HepG2 (cell line): ENCODE measurements at regions not wholly inside any gene's neighbourhood (a gene's known extent, or its start where the extent isn't known, plus 50 kb on each side); places are given as distances from the start of the nearest gene placed in this dataset.

Experiments used
- ATAC-seq: fragments of 200-7000 bp; cut with Tn5 transposase; 3 replicates; pipeline ENCODE4 v1.9.1; 2020; ENCODE audit warnings: mild to moderate bottlenecking, moderate library complexity
- BruUV-seq: library from RNA; stranded (reverse); fragments of 400-500 nt; replicated peaks from 2 replicates; lab custom pipeline; 2021; lab: Mats Ljungman, UMichigan
- CTCF ChIA-PET: fragments of 300-600 bp; formaldehyde crosslinking; extraction: SDS; loops from one replicate; lab custom pipeline; 2021; ENCODE audit warnings: low total read pairs, inconsistent platforms, low intra/inter-chr PET ratio; lab: Yijun Ruan, JAX
- POLR2A ChIA-PET: fragments of 350-600 bp; sonication (Branson Sonifier 250); formaldehyde crosslinking; loops from one replicate; lab custom pipeline; 2020; ENCODE audit warnings: antibody characterized with exemption, inconsistent platforms; lab: Yijun Ruan, JAX
- DNase-seq: peaks from one replicate; pipeline ENCODE4 v3.0.0-alpha.2; 2015; ENCODE audit warnings: low spot score
- FAIRE-seq: peaks from 3 replicates; lab custom pipeline; 2011; peaks lifted over from hg19 to GRCh38; lab: Jason Lieb, UNC
- H2AFZ ChIP-seq: one replicate; pipeline ENCODE4 v1.6.1; 2011; ENCODE audit warnings: low read length, inconsistent platforms
- H3K27ac ChIP-seq: fragments of 300-600 bp; 3 replicates; pipeline ENCODE4 v1.8.0; 2011; ENCODE audit warnings: mixed run types, mild to moderate bottlenecking, mixed read lengths, low read length, inconsistent platforms; ENCODE audit not compliant: insufficient read depth; ENCODE audit errors: extremely low read length
- H3K27me3 ChIP-seq, 2 experiments: fragments of 200-600 bp in 1 of 2; 2 replicates in 1 of 2; 3 replicates in 1 of 2; pipeline versions ENCODE4 v1.6.0 to v1.8.0; 2011; ENCODE audit warnings: low read length in 2 of 2, mild to moderate bottlenecking in 2 of 2, moderate library complexity in 2 of 2, inconsistent platforms in 1 of 2; ENCODE audit not compliant: insufficient read depth in 2 of 2, control insufficient read depth in 1 of 2
- H3K36me3 ChIP-seq, 2 experiments: fragments of 200-600 bp in 1 of 2; replicated peaks in 1 of 2; 2 replicates in 1 of 2; 3 replicates in 1 of 2; pipeline versions ENCODE4 v1.5.1 to v1.8.0; 2011; ENCODE audit warnings: low read length in 2 of 2, inconsistent platforms in 1 of 2; ENCODE audit not compliant: insufficient read depth in 2 of 2, control insufficient read depth in 1 of 2
- H3K4me1 ChIP-seq: 2 replicates; pipeline ENCODE4 v1.5.1; 2012; ENCODE audit warnings: low read length, inconsistent platforms; ENCODE audit not compliant: insufficient read depth
- H3K4me2 ChIP-seq: 2 replicates; pipeline ENCODE4 v1.6.0; 2011; ENCODE audit warnings: low read depth, low read length, inconsistent platforms
- H3K4me3 ChIP-seq, 3 experiments: fragments of 200-600 bp in 1 of 3; sonication (generic), shearing (Covaris generic) in 1 of 3; replicated peaks in 1 of 3; 2 replicates each; pipeline ENCODE4 v1.5.1; 2011 to 2016; ENCODE audit warnings: low read length in 3 of 3, inconsistent platforms in 2 of 3, low read depth in 2 of 3, mild to moderate bottlenecking in 2 of 3, control low read depth in 1 of 3, mixed read lengths in 1 of 3; ENCODE audit not compliant: insufficient read depth in 1 of 3
- H3K79me2 ChIP-seq: one replicate; pipeline ENCODE4 v1.6.1; 2011; ENCODE audit warnings: low read length, inconsistent platforms; ENCODE audit not compliant: insufficient read depth
- H3K9ac ChIP-seq: 2 replicates; pipeline ENCODE4 v1.6.0; 2011; ENCODE audit warnings: mild to moderate bottlenecking, low read depth, low read length, inconsistent platforms; ENCODE audit not compliant: insufficient read depth
- H3K9me3 ChIP-seq: 2 replicates; pipeline ENCODE4 v1.5.1; 2012; ENCODE audit warnings: mild to moderate bottlenecking, low read length
- H4K20me1 ChIP-seq: 2 replicates; pipeline ENCODE4 v1.6.0; 2011; ENCODE audit warnings: inconsistent platforms, mild to moderate bottlenecking, low read length, moderate library complexity; ENCODE audit not compliant: insufficient read depth
- ATF2 ChIP-seq: sonication (generic); formaldehyde crosslinking; IDR thresholded peaks from 2 replicates; pipeline ENCODE4 v1.4.0; 2020; ENCODE audit warnings: missing genetic modification reagents
- DMAP1 ChIP-seq: IDR thresholded peaks from 2 replicates; pipeline ENCODE4 v1.6.1; 2016
- ERF ChIP-seq: IDR thresholded peaks from 2 replicates; pipeline ENCODE4 v1.6.1; 2018; ENCODE audit warnings: missing biosample characterization, missing genetic modification reagents
- GATAD1 ChIP-seq: IDR thresholded peaks from 2 replicates; pipeline ENCODE4 v1.6.1; 2016; ENCODE audit warnings: missing genetic modification reagents, missing compliant biosample characterization
- HBP1 ChIP-seq: IDR thresholded peaks from 2 replicates; pipeline ENCODE4 v1.6.1; 2016; ENCODE audit warnings: low read depth, control low read depth
- HOMEZ ChIP-seq: IDR thresholded peaks from 2 replicates; pipeline ENCODE4 v1.6.1; 2016; ENCODE audit warnings: low read depth
- IRF9 ChIP-seq: sonication (generic); formaldehyde crosslinking; IDR thresholded peaks from 2 replicates; pipeline ENCODE4 v1.8.0; 2022; ENCODE audit warnings: missing genetic modification reagents, mild to moderate bottlenecking, borderline replicate concordance
- JUND ChIP-seq: sonication (generic); formaldehyde crosslinking; IDR thresholded peaks from 2 replicates; pipeline ENCODE4 v1.8.0; 2022; ENCODE audit warnings: mild to moderate bottlenecking, missing genetic modification reagents
- KDM6A ChIP-seq: IDR thresholded peaks from 2 replicates; pipeline ENCODE4 v1.6.1; 2016; ENCODE audit warnings: low read depth
- KMT2B ChIP-seq: IDR thresholded peaks from 2 replicates; pipeline ENCODE4 v1.6.1; 2016; ENCODE audit warnings: missing genetic modification reagents, missing compliant biosample characterization
- MAFF ChIP-seq: IDR thresholded peaks from 2 replicates; pipeline ENCODE4 v1.6.1; 2011; ENCODE audit warnings: low read depth, low read length, improper control_type of control experiment
- NAIF1 ChIP-seq: sonication (generic); formaldehyde crosslinking; IDR thresholded peaks from 2 replicates; pipeline ENCODE4 v1.5.0; 2020; ENCODE audit warnings: mild to moderate bottlenecking, missing genetic modification reagents, borderline replicate concordance
- SATB2 ChIP-seq: sonication (generic); formaldehyde crosslinking; IDR thresholded peaks from 2 replicates; pipeline ENCODE4 v1.5.0; 2020; ENCODE audit warnings: missing genetic modification reagents
- SNAPC5 ChIP-seq: sonication (generic); formaldehyde crosslinking; IDR thresholded peaks from 2 replicates; pipeline ENCODE4 v1.8.1; 2023; ENCODE audit warnings: mild to moderate bottlenecking, missing genetic modification reagents, borderline replicate concordance
- SOX5 ChIP-seq: IDR thresholded peaks from 2 replicates; pipeline ENCODE4 v1.6.1; 2016; ENCODE audit warnings: borderline replicate concordance
- USF2 ChIP-seq, 2 experiments: sonication (generic) in 1 of 2; formaldehyde crosslinking in 1 of 2; IDR thresholded peaks; 2 replicates each; pipeline versions ENCODE4 v1.5.1 to v1.6.1; 2011 to 2020; ENCODE audit warnings: borderline replicate concordance in 1 of 2, low read depth in 1 of 2, low read length in 1 of 2, mild to moderate bottlenecking in 1 of 2, missing genetic modification reagents in 1 of 2, moderate library complexity in 1 of 2
- ZNF7 ChIP-seq: IDR thresholded peaks from 2 replicates; pipeline ENCODE4 v1.6.1; 2016; ENCODE audit warnings: missing biosample characterization, missing genetic modification reagents
- ZNF777 ChIP-seq: sonication (generic); formaldehyde crosslinking; IDR thresholded peaks from 2 replicates; pipeline ENCODE4 v1.4.0; 2020; ENCODE audit warnings: missing genetic modification reagents
- ZSCAN9 ChIP-seq: IDR thresholded peaks from 2 replicates; pipeline ENCODE4 v1.6.1; 2016; ENCODE audit warnings: borderline replicate concordance
- WGBS: methylation state at CpG from one replicate; pipeline ENCODE4 v1.1.6; 2017; ENCODE audit warnings: low lambda C conversion rate; 5-methylcytosine and 5-hydroxymethylcytosine counted together
- in situ Hi-C: cut with HindIII; loops from 2 replicates; pipeline ENCODE4 v1.10.0; 2017; ENCODE audit warnings: low pct_unique_long_range_greater_than_20kb; ENCODE audit not compliant: extremely low pct_ligation_motif_present
- intact Hi-C: fragments of 100-400 bp; cut with micrococcal nuclease; formaldehyde crosslinking; loops from one replicate; pipeline ENCODE4 v1.10.0; 2022; ENCODE audit not compliant: unreplicated experiment

GRCh38 chr19:28486473-28486872 lies 726.5 kb downstream of the UQCRFS1 start:
- TF ChIP-seq KDM6A (no peak), KMT2B (CRISPR knock-in tag) (no peak), ATF2 (CRISPR knock-in tag) (no peak), SNAPC5 (no peak), DMAP1 (no peak), SATB2 (CRISPR knock-in tag) (no peak), ZNF7 (CRISPR knock-in tag) (no peak), HBP1 (CRISPR knock-in tag) (no peak), ZSCAN9 (no peak), ERF (CRISPR knock-in tag) (no peak), ZNF777 (CRISPR knock-in tag) (no peak), HOMEZ (CRISPR knock-in tag) (no peak), SOX5 (no peak), USF2 (IDR thresholded peaks at IDR 0.05; ENCODE audit: low read depth, low read length) (no peak), USF2 (CRISPR knock-in tag; IDR thresholded peaks at IDR 0.05; ENCODE audit: borderline replicate concordance) (no peak), NAIF1 (CRISPR knock-in tag) (no peak), JUND (no peak), IRF9 (CRISPR knock-in tag) (no peak), GATAD1 (CRISPR knock-in tag) (no peak), MAFF (no peak)
- Histone ChIP-seq H4K20me1 (no peaks in the 10 kb centered on the region), H3K79me2 (no peaks in the 10 kb centered on the region)

More at GRCh38 chr19:28486473-28486872, 726.5 kb downstream of the UQCRFS1 start:
- intact Hi-C loops (no loop called here), in situ Hi-C loops (no loop called here)
- no peak overlapping the region for H3K27ac ChIP-seq
- H3K4me1 ChIP-seq, result no peaks in the 10 kb centered on the region
- no peak overlapping the region for H3K9ac ChIP-seq
- H3K4me3 ChIP-seq, result no peak overlapping the region
- H3K36me3 ChIP-seq, result no peaks in the 10 kb centered on the region
- no peak overlapping the region for H3K4me2 ChIP-seq
- FAIRE-seq (no peak), ATAC-seq (no peak), DNase-seq (no peak)
- ChIA-PET CTCF (no interaction called here), POLR2A (no interaction called here)
- no TSS peak for BruUV-seq
- no peaks in the 10 kb centered on the region for H3K27me3 ChIP-seq
- WGBS, result 26% methylated on average over 3 of the region's 3 CpGs
- H2AFZ ChIP-seq, result no peak overlapping the region
- peaks cover 89% of the 10 kb centered on the region for H3K9me3 ChIP-seq
